RWPE2 (cell line): ENCODE measurements at regions not wholly inside any gene's neighbourhood (a gene's known extent, or its start where the extent isn't known, plus 50 kb on each side); places are given as distances from the start of the nearest gene placed in this dataset.

Source experiments
- ATAC-seq: fragments of 200-7000 bp; cut with Tn5 transposase; 3 replicates; pipeline ENCODE4 v1.9.1; 2021; ENCODE audit warnings: low read depth
- DNase-seq: peaks from one replicate; pipeline ENCODE4 v3.0.0-alpha.2; 2020; ENCODE audit warnings: low spot score
- H3K27ac ChIP-seq: fragments of 450-650 bp; 2 replicates; pipeline ENCODE4 v1.5.1; 2017; ENCODE audit warnings: mild to moderate bottlenecking; ENCODE audit not compliant: poor library complexity, severe bottlenecking
- H3K27me3 ChIP-seq: fragments of 250-450 bp; sonication (Bioruptor Pico); 2 replicates; pipeline ENCODE4 v1.5.1; 2021; ENCODE audit warnings: mild to moderate bottlenecking, moderate library complexity; ENCODE audit not compliant: insufficient read depth, poor library complexity, severe bottlenecking
- H3K36me3 ChIP-seq: fragments of 250-450 bp; sonication (Bioruptor Pico); 2 replicates; pipeline ENCODE4 v1.5.1; 2020; ENCODE audit warnings: low read depth, mild to moderate bottlenecking, moderate library complexity
- H3K4me1 ChIP-seq: fragments of 250-450 bp; sonication (Bioruptor Pico); 2 replicates; pipeline ENCODE4 v1.5.1; 2021; ENCODE audit warnings: mild to moderate bottlenecking, moderate library complexity; ENCODE audit not compliant: insufficient read depth, poor library complexity, severe bottlenecking
- H3K4me3 ChIP-seq: fragments of 250-450 bp; sonication (Bioruptor Pico); 2 replicates; pipeline ENCODE4 v1.5.1; 2021; ENCODE audit warnings: mild to moderate bottlenecking, moderate library complexity; ENCODE audit not compliant: severe bottlenecking
- H3K9me3 ChIP-seq: fragments of 250-450 bp; sonication (Bioruptor Pico); 2 replicates; pipeline ENCODE4 v1.5.1; 2021; ENCODE audit warnings: mild to moderate bottlenecking, moderate library complexity; ENCODE audit not compliant: severe bottlenecking
- CTCF ChIP-seq: fragments of 450-650 bp; IDR thresholded peaks from one replicate; pipeline ENCODE4 v1.5.1; 2017; ENCODE audit warnings: mild to moderate bottlenecking, moderate library complexity; ENCODE audit not compliant: poor library complexity, severe bottlenecking

GRCh38 chr21:15132781-15133180 lies 68.0 kb upstream of the NRIP1 start:
- no peak overlapping the region for H3K4me3 ChIP-seq
- no peak overlapping the region for H3K27ac ChIP-seq
- H3K27me3 ChIP-seq: no peaks in the 10 kb centered on the region
- ATAC-seq (no peak), DNase-seq (no peak)
- TF ChIP-seq CTCF: no peak
- peaks cover 12% of the 10 kb centered on the region for H3K4me1 ChIP-seq
- no peaks in the 10 kb centered on the region for H3K9me3 ChIP-seq
- no peaks in the 10 kb centered on the region for H3K36me3 ChIP-seq

- ATAC-seq (peak; percentile 50; the same call in 1 of the 3 replicates), DNase-seq (no peak)
- Histone ChIP-seq H3K27me3 (no peaks in the 10 kb centered on the region), H3K9me3 (no peaks in the 10 kb centered on the region), H3K4me1 (peaks cover 12% of the 10 kb centered on the region), H3K36me3 (no peaks in the 10 kb centered on the region), H3K4me3 (no peak overlapping the region), H3K27ac (no peak overlapping the region)
- no peak for TF ChIP-seq CTCF
Measured at GRCh38 chr21:15134701-15135470, 70.1 kb upstream of the NRIP1 start.

GRCh38 chr21:15135867-15136629 lies 71.2 kb upstream of the NRIP1 start:
- no peak for ATAC-seq

GRCh38 chr21:15138490-15138889 lies 73.7 kb upstream of the NRIP1 start:
- ATAC-seq (no peak), DNase-seq (no peak)
- TF ChIP-seq CTCF: no peak
- no peaks in the 10 kb centered on the region for H3K36me3 ChIP-seq
- H3K9me3 ChIP-seq: no peaks in the 10 kb centered on the region
- H3K27ac ChIP-seq: no peak overlapping the region
- no peak overlapping the region for H3K4me3 ChIP-seq
- no peaks in the 10 kb centered on the region for H3K27me3 ChIP-seq
- H3K4me1 ChIP-seq: peaks cover 12% of the 10 kb centered on the region

More at GRCh38 chr21:15135867-15136629, 71.2 kb upstream of the NRIP1 start:
- no peak for DNase-seq
- TF ChIP-seq CTCF: no peak
- H3K36me3 ChIP-seq: no peaks in the 10 kb centered on the region
- H3K27me3 ChIP-seq: no peaks in the 10 kb centered on the region
- H3K27ac ChIP-seq: no peak overlapping the region
- H3K4me3 ChIP-seq: no peak overlapping the region
- peaks cover 12% of the 10 kb centered on the region for H3K4me1 ChIP-seq
- no peaks in the 10 kb centered on the region for H3K9me3 ChIP-seq
